GM18951 (cell line): ENCODE measurements at regions not wholly inside any gene's neighbourhood (a gene's known extent, or its start where the extent isn't known, plus 50 kb on each side); places are given as distances from the start of the nearest gene placed in this dataset.

ENCODE experiments used
- POLR2A ChIP-seq: IDR thresholded peaks from 4 replicates; pipeline ENCODE4 v1.6.1; 2011; ENCODE audit warnings: mild to moderate bottlenecking; ENCODE audit not compliant: insufficient read length, insufficient read depth; ENCODE audit errors: extremely low read depth
- in situ Hi-C: fragments of 300-500 bp; cut with MboI; formaldehyde crosslinking; loops from one replicate; pipeline ENCODE4 v1.12.0; 2022; ENCODE audit warnings: low sequenced_read_pairs, mixed read lengths, inconsistent platforms; ENCODE audit not compliant: unreplicated experiment

DNA sequence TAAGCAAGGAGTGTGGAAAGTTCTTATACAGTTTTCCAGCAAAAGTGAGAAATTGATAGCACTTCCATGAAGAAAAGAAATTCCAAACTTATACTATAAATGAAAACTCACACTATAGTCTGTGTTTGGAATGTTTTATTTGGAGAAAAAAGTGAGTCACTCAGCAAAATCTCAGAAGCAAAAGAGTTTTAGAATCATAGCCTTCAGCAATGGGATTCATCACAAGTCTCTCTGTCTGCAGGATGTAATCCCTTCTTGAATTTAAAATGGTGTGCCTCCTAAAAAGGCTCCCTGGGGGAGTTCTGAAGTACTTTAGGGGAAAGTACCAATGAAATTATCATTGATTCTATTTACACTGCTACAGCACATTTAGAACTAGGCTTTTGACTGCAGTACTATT is 756.4 kb downstream of the XPNPEP1 start:
- in situ Hi-C loops, result no loop called here
- TF ChIP-seq POLR2A, result no peak

DNA sequence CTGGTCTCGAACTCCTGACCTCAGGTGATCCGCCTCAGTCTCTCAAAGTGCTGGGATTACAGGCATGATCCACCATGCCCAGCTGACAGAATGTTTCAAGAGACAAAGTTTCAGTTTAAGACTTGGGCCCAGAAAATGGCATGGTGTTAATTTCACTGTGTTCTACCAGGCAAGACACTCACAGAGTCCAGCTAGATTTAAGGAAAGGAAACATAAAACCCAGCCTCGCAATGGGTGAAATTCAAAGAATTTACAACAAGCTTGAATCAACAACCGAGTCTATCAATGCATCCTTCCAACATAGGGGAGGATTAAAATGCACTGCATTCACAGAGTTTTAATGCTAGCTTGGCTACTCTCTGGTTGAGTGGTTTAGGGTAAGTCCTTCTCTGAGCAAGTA is 764.0 kb downstream of the XPNPEP1 start:
- in situ Hi-C loops, result no loop called here
- TF ChIP-seq POLR2A, result no peak

DNA sequence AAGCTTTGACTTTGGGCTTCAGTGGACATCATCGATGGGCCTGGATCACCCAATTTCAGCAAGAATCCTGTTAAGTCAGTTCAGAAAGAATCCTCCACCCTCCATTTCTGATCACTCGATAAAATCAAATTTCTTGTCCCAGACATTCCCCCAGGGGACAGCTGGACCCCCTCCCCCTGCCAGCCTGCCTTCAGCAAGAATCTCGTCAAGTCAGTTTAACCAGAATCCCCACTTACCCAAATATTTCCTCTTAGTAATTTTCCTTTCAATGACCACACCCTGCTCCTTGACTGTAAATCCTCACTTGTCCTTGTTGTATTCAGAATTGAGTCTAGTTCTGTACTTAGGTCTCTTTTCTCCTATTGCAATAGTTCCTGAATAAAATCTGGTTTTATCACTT is 766.9 kb downstream of the XPNPEP1 start:
- TF ChIP-seq POLR2A, result no peak

DNA sequence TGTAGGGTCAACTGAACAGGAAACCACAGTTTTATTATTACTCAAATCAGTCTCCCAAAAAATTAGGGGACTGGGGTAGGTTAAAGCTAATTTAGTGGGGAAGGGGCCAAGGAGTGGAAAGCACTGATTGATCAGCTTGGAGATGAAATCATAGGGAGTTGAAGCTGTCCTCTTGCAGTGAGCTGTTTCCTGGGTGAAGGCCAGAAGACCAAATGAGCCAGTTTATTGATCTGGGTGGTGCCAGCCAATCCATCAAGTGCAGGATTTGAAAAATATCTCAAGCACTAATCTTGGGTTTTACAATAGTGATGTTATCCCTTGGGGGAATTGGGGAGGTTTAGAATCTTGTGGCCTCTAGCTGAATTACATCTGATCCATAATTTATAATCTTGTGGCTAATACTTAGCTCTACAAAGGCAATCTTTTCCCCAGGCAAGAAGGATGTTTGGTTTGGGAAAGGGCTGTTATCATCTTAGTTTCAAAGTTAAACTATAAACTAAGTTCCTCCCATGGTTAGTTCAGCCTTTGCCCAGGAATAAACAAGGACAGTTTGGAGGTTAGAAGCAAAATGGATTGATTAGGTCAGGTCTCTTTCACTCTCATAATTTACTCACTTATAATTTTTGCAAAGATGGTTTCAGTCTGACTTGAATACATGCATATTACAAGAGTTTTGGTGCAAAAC is 773.5 kb downstream of the XPNPEP1 start:
- in situ Hi-C loops, result no loop called here
- TF ChIP-seq POLR2A, result no peak

More for the DNA sequence above, 766.9 kb downstream of the XPNPEP1 start:
- in situ Hi-C loops, result no loop called here

DNA sequence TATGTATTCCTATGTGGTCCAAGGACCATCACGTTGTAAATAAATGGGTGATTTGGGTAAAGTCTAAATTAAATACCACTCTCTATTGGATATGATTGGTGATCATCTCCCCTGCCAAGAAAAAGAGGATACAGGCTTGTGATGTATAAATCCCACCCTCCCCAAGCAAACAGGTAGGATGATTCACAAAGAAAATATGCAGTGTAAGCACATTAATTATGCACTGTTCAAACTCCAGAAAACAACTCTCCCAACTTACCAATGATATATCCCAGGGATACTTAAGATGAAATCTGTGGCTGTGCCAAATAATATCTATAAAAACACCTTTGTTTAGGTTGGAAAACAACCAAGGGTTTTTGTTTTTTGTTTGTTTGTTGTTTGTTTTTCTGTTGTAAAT is 795.9 kb downstream of the XPNPEP1 start:
- no peak for TF ChIP-seq POLR2A
- in situ Hi-C loops, result no loop called here

DNA sequence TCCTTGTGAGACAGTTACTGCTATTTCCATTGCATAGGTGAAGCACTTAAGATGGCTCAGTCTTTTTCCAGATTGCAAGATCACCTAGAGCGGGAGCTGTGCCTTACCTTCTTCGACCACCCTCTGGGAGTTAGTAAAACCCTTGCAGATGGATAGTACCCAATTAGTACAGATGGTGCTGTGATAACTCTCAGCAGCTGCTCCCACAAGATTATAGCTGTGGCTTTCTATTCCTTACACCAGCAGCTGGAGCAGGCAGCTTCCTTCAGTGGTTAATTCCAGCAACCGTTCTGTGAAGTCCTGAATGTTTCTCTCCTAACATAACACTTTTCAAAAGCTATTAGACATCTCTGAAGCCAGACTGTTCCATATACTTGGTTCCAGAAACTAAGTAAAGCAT is 796.8 kb downstream of the XPNPEP1 start:
- TF ChIP-seq POLR2A, result no peak
- in situ Hi-C loops, result no loop called here

DNA sequence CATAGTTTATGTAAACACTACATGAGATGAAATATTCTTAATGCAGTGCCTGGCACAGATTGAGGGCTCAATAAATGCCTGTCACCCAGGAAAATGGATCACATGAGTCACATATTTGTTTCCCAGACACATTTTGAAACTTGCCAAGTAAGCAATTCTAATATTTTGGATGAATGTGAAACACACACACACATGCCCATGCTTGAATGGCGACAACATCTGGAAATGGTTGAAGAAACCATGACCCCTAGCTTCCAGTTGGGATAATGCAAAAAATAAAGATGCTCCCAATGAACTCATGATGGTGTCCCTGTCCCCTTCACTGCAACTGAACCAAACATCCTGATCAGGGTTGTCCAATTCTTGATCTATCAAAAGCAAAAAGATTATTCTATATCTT is 797.3 kb downstream of the XPNPEP1 start:
- TF ChIP-seq POLR2A, result no peak
- in situ Hi-C loops, result no loop called here

DNA sequence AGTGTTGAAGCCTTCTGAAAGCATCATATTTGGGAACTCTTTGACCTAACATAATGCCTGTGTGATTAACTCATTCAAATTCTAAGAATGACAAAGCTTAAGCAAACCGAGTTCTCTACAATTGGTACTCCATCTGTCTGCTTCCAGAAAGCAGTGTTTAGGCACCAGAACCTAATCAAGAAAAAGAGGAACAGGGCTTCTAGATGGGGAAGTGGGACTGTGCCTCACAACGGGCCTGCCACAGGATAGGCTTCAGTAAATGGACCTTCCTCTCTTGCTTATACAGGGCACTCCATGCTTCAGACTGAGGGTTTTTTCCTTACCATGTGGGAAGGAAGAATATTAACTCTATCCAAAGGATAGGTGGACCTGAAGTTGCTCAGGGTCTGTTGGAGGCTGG is 808.1 kb downstream of the XPNPEP1 start:
- in situ Hi-C loops, result no loop called here
- TF ChIP-seq POLR2A, result no peak

DNA sequence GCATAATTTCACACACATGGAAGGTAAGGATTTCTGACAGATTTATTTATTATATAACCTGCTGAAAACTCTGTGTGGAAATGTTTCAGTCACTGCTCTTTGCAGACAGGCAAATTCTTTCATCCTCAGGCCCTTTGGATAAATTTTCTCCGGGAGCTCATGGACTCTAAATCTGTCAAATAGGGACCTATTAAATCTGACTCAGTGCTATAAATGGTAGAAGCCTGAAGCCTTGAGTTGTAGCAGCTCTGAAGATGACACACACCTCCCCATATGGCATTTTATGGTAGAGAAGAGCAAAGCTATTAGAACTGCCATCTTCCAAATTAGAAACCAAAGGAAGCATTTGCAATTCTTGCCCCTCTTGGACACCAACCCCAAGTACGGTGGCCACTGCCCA is 808.7 kb downstream of the XPNPEP1 start:
- in situ Hi-C loops, result no loop called here
- TF ChIP-seq POLR2A, result no peak

DNA sequence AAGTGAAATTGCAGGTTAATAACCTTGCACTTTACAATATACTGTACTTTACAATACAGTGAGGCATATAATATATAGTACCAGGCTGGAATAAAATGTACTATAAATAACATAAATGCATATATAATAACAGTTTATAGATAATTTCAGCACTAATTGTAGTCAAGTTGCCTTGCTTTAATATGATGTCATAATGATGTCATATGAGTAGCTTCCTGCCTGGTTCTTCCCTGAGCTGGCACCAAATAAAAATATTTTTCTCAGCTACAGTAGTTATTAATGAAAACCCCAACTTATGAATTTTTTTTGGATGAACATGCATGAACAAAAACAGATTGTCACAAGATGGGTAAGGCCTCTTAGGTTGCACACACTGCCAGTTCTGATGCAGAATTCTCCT is 816.7 kb downstream of the XPNPEP1 start:
- in situ Hi-C loops, result no loop called here

GRCh38 chr10:109105725-109106124 is 817.6 kb downstream of the XPNPEP1 start:
- TF ChIP-seq POLR2A, result no peak
- in situ Hi-C loops, result no loop called here

More for the DNA sequence above, 816.7 kb downstream of the XPNPEP1 start:
- TF ChIP-seq POLR2A, result no peak

- in situ Hi-C loops, result no loop called here
- TF ChIP-seq POLR2A, result no peak
Measured at GRCh38 chr10:109104806-109105205, 818.5 kb downstream of the XPNPEP1 start.

DNA sequence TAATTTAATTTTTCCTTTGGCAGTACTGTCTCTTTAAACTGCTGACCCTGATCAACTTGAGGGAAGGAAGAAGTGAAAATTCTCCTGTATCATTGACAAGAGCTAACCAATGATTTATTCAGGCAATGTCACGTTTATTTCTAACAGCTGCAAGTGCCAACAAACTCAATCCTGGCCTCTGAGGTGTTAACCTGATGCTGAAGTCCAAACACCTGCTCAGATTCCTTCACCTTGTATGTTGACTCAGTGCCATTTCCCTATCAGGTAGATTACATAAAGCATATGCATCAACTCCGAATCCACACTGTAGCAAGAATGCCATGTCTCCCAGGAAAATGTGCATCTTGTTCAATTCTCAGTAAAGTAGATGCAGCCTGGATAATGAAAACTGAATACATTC is 820.0 kb downstream of the XPNPEP1 start:
- in situ Hi-C loops, result no loop called here
- TF ChIP-seq POLR2A, result no peak

DNA sequence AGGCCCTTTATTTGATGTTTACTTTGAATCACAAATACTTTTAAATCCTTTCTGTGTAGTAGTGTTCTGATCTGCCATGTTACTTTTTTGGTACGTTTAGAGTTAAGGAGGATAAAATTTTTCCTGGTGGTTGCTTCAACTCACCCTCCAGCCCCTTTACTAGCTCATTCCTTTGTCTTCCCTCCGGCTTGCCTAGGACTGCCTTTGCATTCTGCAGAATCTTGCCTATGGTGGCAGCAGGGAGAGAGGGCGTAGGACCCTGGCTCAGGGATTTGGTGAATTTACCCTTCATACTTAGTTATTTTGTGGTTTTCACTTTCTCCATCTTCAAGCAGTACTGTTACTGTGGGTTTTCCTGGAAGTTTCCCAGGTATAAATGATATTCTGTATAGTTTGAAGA is 833.5 kb downstream of the XPNPEP1 start:
- in situ Hi-C loops, result no loop called here
- TF ChIP-seq POLR2A, result no peak

DNA sequence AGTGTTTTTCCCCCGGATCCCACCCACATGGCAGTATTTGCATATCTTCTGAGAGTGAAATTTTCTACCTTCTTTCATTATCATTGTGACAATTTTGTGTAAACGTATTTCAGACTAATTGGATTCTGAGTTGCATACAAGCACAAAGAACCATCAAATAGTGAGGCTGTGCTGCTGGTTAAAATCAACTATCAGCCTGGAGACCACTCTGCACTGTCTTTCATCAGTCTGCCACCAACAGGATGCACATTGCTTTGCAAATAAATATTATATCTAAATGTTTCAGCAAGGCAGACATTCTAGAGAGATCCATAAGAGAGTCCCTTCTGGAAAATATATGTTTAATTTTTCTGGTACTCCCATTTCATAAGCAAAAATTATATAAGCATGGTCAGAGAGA is 851.8 kb downstream of the XPNPEP1 start:
- TF ChIP-seq POLR2A, result no peak
- in situ Hi-C loops, result no loop called here

- no peak for TF ChIP-seq POLR2A
- in situ Hi-C loops, result no loop called here
Measured at GRCh38 chr10:109070492-109070891, 852.8 kb downstream of the XPNPEP1 start.
